C4-2B (cell line): ENCODE measurements at regions not wholly inside any gene's neighbourhood (a gene's known extent, or its start where the extent isn't known, plus 50 kb on each side); places are given as distances from the start of the nearest gene placed in this dataset.

Experiments
- CTCF ChIP-seq: fragments of 450-650 bp; conservative IDR thresholded peaks from 2 replicates; pipeline ENCODE4 v1.5.1; 2017; ENCODE audit warnings: mild to moderate bottlenecking
- ZFX ChIP-seq: fragments of 450-650 bp; IDR thresholded peaks from 2 replicates; pipeline ENCODE4 v1.6.1; 2017

GRCh38 chr11:109048098-109048497 is 373.9 kb upstream of the C11orf87 start:
- TF ChIP-seq CTCF, result no peak
- no peak for TF ChIP-seq ZFX
